ENCODE measurements at regions not wholly inside any gene's neighbourhood (a gene's known extent, or its start where the extent isn't known, plus 50 kb on each side); places are given as distances from the start of the nearest gene placed in this dataset.

GRCh38 chr14:97282210-97283004 lies 485.2 kb downstream of the VRK1 start:
- TF ChIP-seq, protein P1, sequence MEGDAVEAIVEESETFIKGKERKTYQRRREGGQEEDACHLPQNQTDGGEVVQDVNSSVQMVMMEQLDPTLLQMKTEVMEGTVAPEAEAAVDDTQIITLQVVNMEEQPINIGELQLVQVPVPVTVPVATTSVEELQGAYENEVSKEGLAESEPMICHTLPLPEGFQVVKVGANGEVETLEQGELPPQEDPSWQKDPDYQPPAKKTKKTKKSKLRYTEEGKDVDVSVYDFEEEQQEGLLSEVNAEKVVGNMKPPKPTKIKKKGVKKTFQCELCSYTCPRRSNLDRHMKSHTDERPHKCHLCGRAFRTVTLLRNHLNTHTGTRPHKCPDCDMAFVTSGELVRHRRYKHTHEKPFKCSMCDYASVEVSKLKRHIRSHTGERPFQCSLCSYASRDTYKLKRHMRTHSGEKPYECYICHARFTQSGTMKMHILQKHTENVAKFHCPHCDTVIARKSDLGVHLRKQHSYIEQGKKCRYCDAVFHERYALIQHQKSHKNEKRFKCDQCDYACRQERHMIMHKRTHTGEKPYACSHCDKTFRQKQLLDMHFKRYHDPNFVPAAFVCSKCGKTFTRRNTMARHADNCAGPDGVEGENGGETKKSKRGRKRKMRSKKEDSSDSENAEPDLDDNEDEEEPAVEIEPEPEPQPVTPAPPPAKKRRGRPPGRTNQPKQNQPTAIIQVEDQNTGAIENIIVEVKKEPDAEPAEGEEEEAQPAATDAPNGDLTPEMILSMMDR (conservative IDR thresholded peaks at IDR 0.05; ENCODE audit: low read depth, low read length), result no peak
- no peak overlapping the region for H3K4me3 ChIP-seq (ENCODE audit: low read depth, low read length)
- DNase-seq (ENCODE audit: low read depth), result no peak

DNA sequence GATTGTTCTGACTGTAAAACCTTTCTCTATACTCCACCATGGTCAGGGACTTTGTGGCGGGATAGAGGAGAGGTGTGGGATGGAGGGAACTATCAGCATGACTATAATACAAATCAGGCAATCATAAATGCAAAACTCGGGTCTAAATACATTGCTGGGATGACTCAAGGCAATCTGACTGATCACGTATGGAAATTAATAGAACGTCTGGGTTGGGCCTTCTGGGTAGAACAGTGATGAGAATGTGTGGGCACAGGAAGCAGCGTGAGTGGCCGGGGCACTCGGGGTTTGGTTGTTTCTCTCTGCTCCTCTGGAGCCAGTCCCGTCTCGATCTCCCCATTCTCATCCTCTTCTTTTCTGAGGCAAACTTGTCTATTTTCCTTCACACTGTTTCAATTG lies 485.8 kb downstream of the VRK1 start:
- no peak for DNase-seq (ENCODE audit: low read depth)
- no peak overlapping the region for H3K4me3 ChIP-seq (ENCODE audit: low read depth, low read length)
- TF ChIP-seq, protein P1 (conservative IDR thresholded peaks at IDR 0.05; ENCODE audit: low read depth, low read length), result no peak

GRCh38 chr14:97283426-97283825 lies 486.2 kb downstream of the VRK1 start:
- TF ChIP-seq, protein P1 (conservative IDR thresholded peaks at IDR 0.05; ENCODE audit: low read depth, low read length), result no peak
- H3K4me3 ChIP-seq (ENCODE audit: low read depth, low read length), result no peak overlapping the region
- DNase-seq (ENCODE audit: low read depth), result no peak

DNA sequence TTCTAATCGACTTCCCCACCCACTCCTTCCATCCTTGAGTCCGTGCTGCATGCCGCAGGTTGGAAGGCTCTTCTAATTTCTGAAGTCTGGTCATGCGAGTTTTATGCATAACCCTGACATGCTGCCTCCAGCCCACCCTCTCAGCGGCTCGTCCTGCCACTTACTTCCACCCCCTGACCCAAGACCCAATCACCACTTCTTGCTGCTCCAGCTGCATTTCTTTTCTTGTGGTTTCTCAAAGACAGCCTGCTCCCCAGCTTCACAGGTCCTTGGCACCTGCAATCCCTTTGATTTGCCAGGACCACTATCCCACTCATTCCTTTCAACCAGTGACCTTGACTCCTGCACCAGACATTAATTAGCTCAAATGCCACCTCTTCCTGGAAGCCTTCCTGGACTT lies 486.7 kb downstream of the VRK1 start:
- DNase-seq (ENCODE audit: low read depth), result no peak
- H3K4me3 ChIP-seq (ENCODE audit: low read depth, low read length), result no peak overlapping the region

DNA sequence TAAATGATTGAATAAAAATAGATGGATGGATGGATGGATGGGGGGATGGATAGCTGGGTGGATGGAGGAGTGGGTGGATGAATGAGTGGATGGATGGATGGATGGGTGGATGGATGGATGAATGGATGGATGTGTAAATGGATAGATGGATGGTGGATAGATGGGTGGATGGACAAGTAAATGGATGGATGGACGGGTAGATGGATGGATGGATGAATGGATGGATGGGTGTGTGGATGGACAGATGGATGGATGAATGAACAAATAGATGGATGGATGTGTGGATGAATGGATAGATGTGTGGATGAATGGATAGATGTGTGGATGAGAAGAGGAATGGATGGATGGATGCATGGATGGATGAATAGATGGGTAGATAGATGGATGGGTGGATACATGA lies 490.8 kb downstream of the VRK1 start:
- no peak overlapping the region for H3K4me3 ChIP-seq (ENCODE audit: low read depth, low read length)
- no peak for DNase-seq (ENCODE audit: low read depth)
- TF ChIP-seq, protein P1 (conservative IDR thresholded peaks at IDR 0.05; ENCODE audit: low read depth, low read length), result no peak

More for the DNA sequence above, 486.7 kb downstream of the VRK1 start:
- TF ChIP-seq, protein P1 (conservative IDR thresholded peaks at IDR 0.05; ENCODE audit: low read depth, low read length), result no peak

DNA sequence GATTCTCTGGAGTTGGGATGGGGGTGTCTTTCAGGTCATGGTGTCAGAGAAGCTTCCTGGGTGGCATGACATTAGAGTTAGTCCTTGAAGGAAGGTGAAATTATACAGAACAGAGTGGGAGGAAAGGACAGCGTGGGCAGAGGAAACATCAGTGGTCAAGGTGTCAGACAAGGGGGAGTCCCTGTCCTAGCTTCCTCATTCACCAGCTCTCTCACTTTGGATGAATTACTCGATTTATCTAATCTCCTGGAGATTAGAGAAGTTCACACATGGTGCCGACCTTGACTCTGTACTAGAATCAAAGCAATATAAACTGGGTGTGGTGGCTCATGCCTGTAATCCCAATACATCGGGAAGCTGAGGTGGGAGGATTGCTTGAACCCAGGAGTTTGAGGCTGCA lies 492.9 kb downstream of the VRK1 start:
- no peak overlapping the region for H3K4me3 ChIP-seq (ENCODE audit: low read depth, low read length)
- no peak for DNase-seq (ENCODE audit: low read depth)
- TF ChIP-seq, protein P1 (conservative IDR thresholded peaks at IDR 0.05; ENCODE audit: low read depth, low read length), result no peak

DNA sequence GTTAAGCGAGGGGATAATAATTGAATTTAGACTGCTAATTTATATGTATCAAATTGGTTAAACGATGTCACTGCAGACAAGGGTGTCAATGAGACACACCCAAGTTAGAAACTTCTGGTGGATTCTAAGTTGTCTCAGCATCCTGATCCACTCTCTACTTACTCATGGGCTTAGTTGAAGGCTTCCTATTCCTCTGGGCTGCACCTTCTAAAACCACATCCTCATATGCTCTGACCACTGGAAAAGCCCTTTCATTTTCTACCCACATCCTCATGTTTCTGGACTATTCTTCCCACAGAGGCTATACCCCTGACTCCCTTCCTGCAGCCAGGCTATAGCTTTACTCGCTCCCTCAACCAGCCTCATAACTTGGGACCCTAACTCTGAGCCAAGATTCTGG lies 493.8 kb downstream of the VRK1 start:
- no peak for DNase-seq (ENCODE audit: low read depth)
- TF ChIP-seq, protein P1 (conservative IDR thresholded peaks at IDR 0.05; ENCODE audit: low read depth, low read length), result no peak
- H3K4me3 ChIP-seq (ENCODE audit: low read depth, low read length), result no peak overlapping the region

All from epithelial cell of proximal tubule (primary cell).